ENCODE measurements at regions not wholly inside any gene's neighbourhood (a gene's known extent, or its start where the extent isn't known, plus 50 kb on each side); places are given as distances from the start of the nearest gene placed in this dataset.

- Histone ChIP-seq H3K27ac (no peak overlapping the region), H3K9me3 (no peaks in the 10 kb centered on the region), H3K4me1 (peaks cover 0 to 31% (median 15%) of the 10 kb centered on the region in 4 donors), H3K36me3 (no peaks in the 10 kb centered on the region), H3K4me3 (no peak overlapping the region), H3K27me3 (peaks cover 0 to 69% of the 10 kb centered on the region in 2 donors)
- no peak for DNase-seq (ENCODE audit: low spot score in 2 of 2)
- TF ChIP-seq, protein P1, sequence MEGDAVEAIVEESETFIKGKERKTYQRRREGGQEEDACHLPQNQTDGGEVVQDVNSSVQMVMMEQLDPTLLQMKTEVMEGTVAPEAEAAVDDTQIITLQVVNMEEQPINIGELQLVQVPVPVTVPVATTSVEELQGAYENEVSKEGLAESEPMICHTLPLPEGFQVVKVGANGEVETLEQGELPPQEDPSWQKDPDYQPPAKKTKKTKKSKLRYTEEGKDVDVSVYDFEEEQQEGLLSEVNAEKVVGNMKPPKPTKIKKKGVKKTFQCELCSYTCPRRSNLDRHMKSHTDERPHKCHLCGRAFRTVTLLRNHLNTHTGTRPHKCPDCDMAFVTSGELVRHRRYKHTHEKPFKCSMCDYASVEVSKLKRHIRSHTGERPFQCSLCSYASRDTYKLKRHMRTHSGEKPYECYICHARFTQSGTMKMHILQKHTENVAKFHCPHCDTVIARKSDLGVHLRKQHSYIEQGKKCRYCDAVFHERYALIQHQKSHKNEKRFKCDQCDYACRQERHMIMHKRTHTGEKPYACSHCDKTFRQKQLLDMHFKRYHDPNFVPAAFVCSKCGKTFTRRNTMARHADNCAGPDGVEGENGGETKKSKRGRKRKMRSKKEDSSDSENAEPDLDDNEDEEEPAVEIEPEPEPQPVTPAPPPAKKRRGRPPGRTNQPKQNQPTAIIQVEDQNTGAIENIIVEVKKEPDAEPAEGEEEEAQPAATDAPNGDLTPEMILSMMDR (IDR thresholded peaks at IDR 0.05) = no peak
- no peak for TF ChIP-seq EP300 (IDR thresholded peaks at IDR 0.05)
- TF ChIP-seq POLR2A (IDR thresholded peaks at IDR 0.05) = no peak
- WGBS, 2 donors = 77 to 78% methylated on average over 6 of the region's 6 CpGs
Observed at GRCh38 chr7:128164061-128164954, 76.8 kb upstream of the LEP start.

DNA sequence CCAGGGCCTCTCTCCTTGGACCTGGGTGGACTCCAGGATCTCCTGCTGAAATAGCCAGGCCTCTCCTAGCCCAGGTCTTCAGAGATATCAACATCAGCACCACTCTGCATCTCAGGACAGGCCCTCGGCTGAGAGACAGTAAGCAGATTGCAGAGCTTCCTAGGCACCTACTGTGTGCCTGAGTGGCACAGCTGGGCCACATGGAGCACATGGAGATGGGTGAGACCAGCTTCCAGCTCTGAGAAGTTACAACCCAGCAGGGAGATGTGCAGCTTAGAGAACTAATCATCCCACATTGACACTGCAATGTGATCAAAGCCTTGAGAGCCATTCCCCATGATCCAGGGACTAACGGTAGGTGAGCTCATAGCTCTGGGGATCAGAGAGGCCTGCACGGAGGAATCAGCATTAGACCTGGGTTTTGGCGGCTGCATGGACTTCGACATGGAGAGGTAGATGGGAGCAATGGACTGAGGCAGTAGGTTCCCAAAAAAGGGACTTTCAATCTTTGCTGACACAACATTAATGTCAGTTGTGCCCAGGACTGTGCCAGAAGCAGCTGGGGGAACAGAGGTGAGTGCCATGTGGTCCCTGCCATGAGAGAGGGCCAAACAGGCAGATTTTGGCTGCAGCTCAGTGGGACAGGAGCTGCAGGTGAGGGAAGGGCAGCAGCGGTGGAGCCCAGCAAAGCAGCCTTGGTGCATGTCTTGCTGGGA, 76.0 kb upstream of the LEP start:
- Histone ChIP-seq H3K27me3 (peaks cover 0 to 76% of the 10 kb centered on the region in 2 donors), H3K9me3 (no peaks in the 10 kb centered on the region), H3K4me3 (no peak overlapping the region), H3K36me3 (no peaks in the 10 kb centered on the region), H3K4me1 (peaks cover 0 to 31% (median 15%) of the 10 kb centered on the region in 4 donors), H3K27ac (no peak overlapping the region)
- TF ChIP-seq EP300 (IDR thresholded peaks at IDR 0.05) (no peak), POLR2A (IDR thresholded peaks at IDR 0.05) (no peak)
- TF ChIP-seq, protein P1 (IDR thresholded peaks at IDR 0.05) = no peak
- no peak for DNase-seq (ENCODE audit: low spot score in 2 of 2)
- 85 to 90% methylated on average over 6 of the region's 6 CpGs for WGBS, 2 donors

DNA sequence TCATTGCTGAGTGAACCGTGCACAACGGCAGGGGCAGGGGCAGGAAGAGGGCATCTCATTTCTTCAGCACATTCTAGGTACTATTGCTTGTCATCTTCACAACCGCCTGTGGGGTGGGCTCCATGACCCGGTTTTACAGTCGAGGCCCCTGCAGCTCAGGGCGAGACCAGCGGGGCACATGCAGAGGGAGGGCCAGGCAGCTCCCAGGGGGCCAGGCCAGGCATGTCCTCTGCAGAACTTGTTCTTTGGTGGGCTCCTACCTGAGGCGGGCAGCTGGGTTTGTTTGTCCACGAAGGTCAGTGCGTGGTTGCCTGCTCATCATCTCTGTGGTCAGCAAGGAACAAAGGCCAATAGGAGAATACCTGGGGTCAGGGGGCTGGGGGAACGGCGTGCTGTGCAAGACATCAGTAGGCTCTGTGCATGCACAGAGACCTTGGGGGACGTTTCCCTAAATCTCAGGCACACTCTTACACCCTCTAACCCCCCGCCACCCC, 75.1 kb upstream of the LEP start:
- no peak for DNase-seq (ENCODE audit: low spot score in 2 of 2)
- Histone ChIP-seq H3K4me3 (no peak overlapping the region), H3K36me3 (no peaks in the 10 kb centered on the region), H3K27me3 (peaks cover 0 to 81% of the 10 kb centered on the region in 2 donors), H3K27ac (no peak overlapping the region), H3K4me1 (peaks cover 0 to 31% (median 15%) of the 10 kb centered on the region in 4 donors), H3K9me3 (no peaks in the 10 kb centered on the region)
- 36 to 41% methylated on average over 6 to 14 of the region's 14 CpGs for WGBS, 2 donors
- TF ChIP-seq POLR2A (IDR thresholded peaks at IDR 0.05) = no peak
- TF ChIP-seq EP300 (IDR thresholded peaks at IDR 0.05) = no peak
- TF ChIP-seq, protein P1 (IDR thresholded peaks at IDR 0.05) = no peak

- peak overlapping the region; percentile 25 to 47 (median 39) for H3K4me3 ChIP-seq
- H3K9me3 ChIP-seq = no peaks in the 10 kb centered on the region
- H3K27ac ChIP-seq = peak overlapping the region in 1 of 4 donors; percentile 34
- H3K36me3 ChIP-seq = no peaks in the 10 kb centered on the region
- H3K4me1 ChIP-seq = peaks cover 0 to 31% (median 15%) of the 10 kb centered on the region in 4 donors
- peaks cover 0 to 85% of the 10 kb centered on the region in 2 donors for H3K27me3 ChIP-seq
- TF ChIP-seq, protein P1 (IDR thresholded peaks at IDR 0.05) = no peak
- TF ChIP-seq EP300 (IDR thresholded peaks at IDR 0.05) (no peak), POLR2A (IDR thresholded peaks at IDR 0.05) (no peak)
- WGBS, 2 donors = 1 to 2% methylated on average over 25 to 37 of the region's 44 CpGs
- no peak for DNase-seq (ENCODE audit: low spot score in 2 of 2)
Observed at GRCh38 chr7:128166603-128167041, 74.5 kb upstream of the LEP start.

Data from tibial nerve (tissue), 4 donors.